OCI-LY7 (cell line): ENCODE measurements at regions not wholly inside any gene's neighbourhood (a gene's known extent, or its start where the extent isn't known, plus 50 kb on each side); places are given as distances from the start of the nearest gene placed in this dataset.

ENCODE experiments used
- BruUV-seq: library from RNA; stranded (reverse); fragments of 400-500 nt; replicated peaks from 2 replicates; lab custom pipeline; 2021; lab: Mats Ljungman, UMichigan
- CTCF ChIA-PET: fragments of 300-600 bp; sonication (Branson Sonifier 250); formaldehyde crosslinking; loops from one replicate; lab custom pipeline; 2022; ENCODE audit warnings: antibody characterized with exemption; ENCODE audit not compliant: unreplicated experiment; lab: Charles Lee
- POLR2A ChIA-PET: fragments of 300-600 bp; sonication (Branson Sonifier 250); formaldehyde crosslinking; loops from one replicate; lab custom pipeline; 2022; ENCODE audit warnings: antibody characterized with exemption; lab: Charles Lee
- DNase-seq: peaks from one replicate; pipeline ENCODE4 v3.0.0-alpha.2; 2015; ENCODE audit warnings: low spot score
- H2AFZ ChIP-seq: fragments of 200-600 bp; sonication (generic), shearing (Covaris generic); 2 replicates; pipeline ENCODE4 v1.6.1; 2014; ENCODE audit warnings: mild to moderate bottlenecking, antibody characterized with exemption, low read length, moderate library complexity
- H3K27ac ChIP-seq: fragments of 200-600 bp; sonication (generic); 2 replicates; pipeline ENCODE4 v1.5.1; 2014; ENCODE audit warnings: mixed run types, low read depth, mild to moderate bottlenecking, moderate library complexity, low read length, inconsistent platforms; ENCODE audit not compliant: poor library complexity, severe bottlenecking
- H3K36me3 ChIP-seq: fragments of 200-600 bp; sonication (generic); 2 replicates; pipeline ENCODE4 v1.6.1; 2014; ENCODE audit warnings: mild to moderate bottlenecking, antibody characterized with exemption, low read length, moderate library complexity, mixed read lengths; ENCODE audit not compliant: insufficient read depth
- H3K4me1 ChIP-seq: fragments of 200-600 bp; sonication (generic); 2 replicates; pipeline ENCODE4 v1.5.1; 2014; ENCODE audit warnings: mild to moderate bottlenecking, low read length; ENCODE audit not compliant: insufficient read depth, poor library complexity, severe bottlenecking
- H3K4me2 ChIP-seq: fragments of 200-600 bp; sonication (generic); 2 replicates; pipeline ENCODE4 v1.6.1; 2014; ENCODE audit warnings: mild to moderate bottlenecking, low read length
- H3K4me3 ChIP-seq: fragments of 200-600 bp; sonication (generic); 2 replicates; pipeline ENCODE4 v1.5.1; 2014; ENCODE audit warnings: mild to moderate bottlenecking, low read depth, low read length; ENCODE audit not compliant: poor library complexity, severe bottlenecking
- H3K79me2 ChIP-seq: fragments of 200-600 bp; sonication (generic); 2 replicates; pipeline ENCODE4 v1.6.1; 2016; ENCODE audit warnings: low read depth, mild to moderate bottlenecking, low read length, moderate library complexity, mixed read lengths; ENCODE audit not compliant: insufficient read depth
- H3K9me2 ChIP-seq: fragments of 200-600 bp; sonication (generic); 2 replicates; pipeline ENCODE4 v1.6.1; 2016; ENCODE audit warnings: mild to moderate bottlenecking, low read length, mixed read lengths; ENCODE audit not compliant: insufficient read depth
- H3K9me3 ChIP-seq: fragments of 200-600 bp; sonication (generic); 2 replicates; pipeline ENCODE4 v1.6.1; 2014; ENCODE audit warnings: mild to moderate bottlenecking, mixed run types, low read length, mixed read lengths
- H4K20me1 ChIP-seq: fragments of 200-600 bp; sonication (generic); 2 replicates; pipeline ENCODE4 v1.6.1; 2014; ENCODE audit warnings: mild to moderate bottlenecking, antibody characterized with exemption, low read length, moderate library complexity, mixed read lengths; ENCODE audit not compliant: insufficient read depth
- CTCF ChIP-seq: fragments of 200-600 bp; sonication (generic); conservative IDR thresholded peaks from 2 replicates; pipeline ENCODE4 v1.5.1; 2014; ENCODE audit warnings: mild to moderate bottlenecking, antibody characterized with exemption, low read length, moderate library complexity, mixed read lengths
- EZH2phosphoT487 ChIP-seq: fragments of 200-600 bp; sonication (generic); IDR thresholded peaks from 2 replicates; pipeline ENCODE4 v1.6.1; 2018; ENCODE audit warnings: low read depth, borderline replicate concordance, mild to moderate bottlenecking, mixed run types, antibody characterized with exemption, low read length, moderate library complexity, mixed read lengths
- intact Hi-C: fragments of 100-400 bp; cut with micrococcal nuclease; formaldehyde crosslinking; loops from one replicate; pipeline ENCODE4 v1.10.0; 2022; ENCODE audit not compliant: unreplicated experiment

GRCh38 chr17:72523491-72523890 lies 402.7 kb downstream of the SOX9 start:
- H3K9me2 ChIP-seq = no peaks in the 10 kb centered on the region
- ChIA-PET POLR2A (no interaction called here), CTCF (interaction anchor here (0.5 kb wide), 1 partner anchor 431 kb away, joined by 4 read pairs; no protein-coding TSS in a partner anchor)
- H3K4me2 ChIP-seq = no peak overlapping the region
- BruUV-seq = no TSS peak
- intact Hi-C loops = no loop called here
- no peak overlapping the region for H3K27ac ChIP-seq
- no peaks in the 10 kb centered on the region for H3K79me2 ChIP-seq
- no peak for TF ChIP-seq CTCF
- TF ChIP-seq EZH2phosphoT487 = no peak
- no peaks in the 10 kb centered on the region for H4K20me1 ChIP-seq
- no peak for DNase-seq
- peaks cover 6% of the 10 kb centered on the region for H3K4me1 ChIP-seq
- H3K36me3 ChIP-seq = no peaks in the 10 kb centered on the region
- H3K4me3 ChIP-seq = no peak overlapping the region
- no peaks in the 10 kb centered on the region for H3K9me3 ChIP-seq
- H2AFZ ChIP-seq = no peak overlapping the region

- no peaks in the 10 kb centered on the region for H3K79me2 ChIP-seq
- no peak for DNase-seq
- H3K27ac ChIP-seq = no peak overlapping the region
- ChIA-PET CTCF (no interaction called here), POLR2A (interaction anchor here (0.7 to 0.8 kb wide), 2 partner anchors 15 to 34 kb away, joined by 3 to 6 read pairs; no protein-coding TSS in a partner anchor)
- no peak overlapping the region for H3K4me3 ChIP-seq
- H2AFZ ChIP-seq = no peak overlapping the region
- no peaks in the 10 kb centered on the region for H3K9me2 ChIP-seq
- BruUV-seq = no TSS peak
- TF ChIP-seq CTCF (no peak), EZH2phosphoT487 (no peak)
- intact Hi-C loops = no loop called here
- H4K20me1 ChIP-seq = no peaks in the 10 kb centered on the region
- no peaks in the 10 kb centered on the region for H3K9me3 ChIP-seq
- H3K4me2 ChIP-seq = no peak overlapping the region
- no peaks in the 10 kb centered on the region for H3K36me3 ChIP-seq
- peaks cover 6% of the 10 kb centered on the region for H3K4me1 ChIP-seq
Observed at GRCh38 chr17:72525225-72526015, 404.6 kb downstream of the SOX9 start.

- TF ChIP-seq CTCF = no peak
- no peak for TF ChIP-seq EZH2phosphoT487
- no TSS peak for BruUV-seq
- Histone ChIP-seq H3K27ac (no peak overlapping the region), H3K9me2 (no peaks in the 10 kb centered on the region), H3K36me3 (no peaks in the 10 kb centered on the region), H4K20me1 (no peaks in the 10 kb centered on the region), H2AFZ (no peak overlapping the region), H3K4me1 (no peaks in the 10 kb centered on the region), H3K9me3 (no peaks in the 10 kb centered on the region), H3K4me2 (no peak overlapping the region), H3K79me2 (no peaks in the 10 kb centered on the region), H3K4me3 (no peak overlapping the region)
- POLR2A ChIA-PET = interaction anchor here (0.6 to 1.8 kb wide), 2 partner anchors 13 to 566 kb away, joined by 4 to 5 read pairs; no protein-coding TSS in a partner anchor
- DNase-seq = no peak
- intact Hi-C loops = no loop called here
- CTCF ChIA-PET = no interaction called here
Observed at GRCh38 chr17:72526769-72527168, 405.9 kb downstream of the SOX9 start.
